Adrenal gland (tissue), 9 donors: ENCODE measurements at regions not wholly inside any gene's neighbourhood (a gene's known extent, or its start where the extent isn't known, plus 50 kb on each side); places are given as distances from the start of the nearest gene placed in this dataset.
"Not testable (repeated sequence)": the region's sequence is repeated elsewhere in the genome, so short reads cannot be mapped to it uniquely, and the experiment has no call there.

Experiments
- DNase-seq, 7 donors: peaks; one replicate each; pipeline ENCODE4 v3.0.0-alpha.2; 2019 to 2020
- H3K27ac ChIP-seq, 5 donors: fragments of 200-600 bp; sonication (generic) in 4 of 5; 1 replicate in 3 of 5; 2 replicates in 2 of 5; pipeline versions ENCODE4 v1.5.1 to v1.8.0; 2016 to 2020; ENCODE audit warnings: mild to moderate bottlenecking in 1 of 5
- H3K27me3 ChIP-seq: fragments of 200-600 bp; 2 replicates; pipeline ENCODE4 v1.8.0; 2021
- H3K36me3 ChIP-seq, 2 donors: fragments of 200-600 bp; replicated peaks in 1 of 2; 1 replicate in 1 of 2; 2 replicates in 1 of 2; pipeline versions ENCODE4 v1.5.1 to v1.8.0; 2018 to 2022
- H3K4me1 ChIP-seq, 2 donors: fragments of 200-600 bp; replicated peaks in 1 of 2; 1 replicate in 1 of 2; 2 replicates in 1 of 2; pipeline versions ENCODE4 v1.5.1 to v1.8.0; 2018 to 2021
- H3K4me3 ChIP-seq, 4 donors: fragments of 200-600 bp; sonication (generic) in 3 of 4; one replicate each; pipeline ENCODE4 v1.5.1; 2016 to 2018
- H3K9me3 ChIP-seq, 3 donors: fragments of 200-600 bp; sonication (generic) in 1 of 3; replicated peaks in 1 of 3; 1 replicate in 2 of 3; 2 replicates in 1 of 3; pipeline versions ENCODE4 v1.5.1 to v1.8.0; 2016 to 2021
- POLR2A ChIP-seq, 2 donors: fragments of 450-650 bp; IDR thresholded peaks; one replicate each; pipeline ENCODE4 v1.6.1; 2017; ENCODE audit warnings: antibody characterized with exemption in 2 of 2, mild to moderate bottlenecking in 2 of 2, moderate library complexity in 1 of 2
- WGBS, 4 donors: extraction: QIAGEN DNeasy Blood & Tissue Kit in 2 of 4; methylation state at CpG; one replicate each; pipeline versions ENCODE4 v1.1.5 to v1.1.7; 2013 to 2017; 5-methylcytosine and 5-hydroxymethylcytosine counted together
- intact Hi-C, 2 donors: fragments of 100-400 bp; cut with DNase I; formaldehyde crosslinking; loops; one replicate each; pipeline versions ENCODE4 v1.14.1 to v1.15.0; 2022 to 2023
- TF ChIP-seq, protein P1 (sequence below), 6 experiments: fragments of 450-650 bp in 4 of 6; fragments of 200-600 bp in 2 of 6; sonication (generic) in 1 of 6; IDR thresholded peaks; 1 replicate in 5 of 6; 2 replicates in 1 of 6; pipeline versions ENCODE4 v1.5.1 to v1.8.0; 2016 to 2021; ENCODE audit warnings: antibody characterized with exemption in 6 of 6, mild to moderate bottlenecking in 2 of 6, moderate library complexity in 1 of 6
- donor health status: healthy with polysubstance abuse.
- donor health status: Bipolar disorder and iron deficiency.
- donor health status: DM: yes; HTN: yes; CAD: no.
- donor health status: DM: no; HTN: no; CAD: no.
- donor health status: DM: no; HTN: no; CAD: no.

DNA sequence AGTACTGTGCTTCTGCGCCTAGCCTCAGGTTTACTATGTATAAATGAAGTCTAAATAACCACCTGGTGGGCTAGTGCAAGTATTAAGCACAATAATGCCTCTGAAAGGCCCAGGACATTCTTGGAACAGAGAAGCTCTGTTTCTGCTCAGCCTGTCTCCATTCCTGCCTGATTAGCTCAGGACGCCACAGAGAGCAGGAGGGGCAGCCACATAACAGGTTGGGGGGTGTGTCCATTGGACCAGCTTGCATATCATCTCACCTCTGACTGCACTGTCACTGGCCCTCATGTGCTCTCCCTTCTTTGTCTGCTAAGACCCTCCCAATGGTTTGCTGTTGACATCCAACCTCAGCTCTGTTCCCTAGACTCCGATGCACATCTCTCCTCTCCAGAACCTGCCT lies 52.8 kb upstream of the IKZF1 start:
- Histone ChIP-seq H3K4me3 (no peak overlapping the region), H3K27ac (no peak overlapping the region), H3K36me3 (no peaks in the 10 kb centered on the region), H3K27me3 (no peaks in the 10 kb centered on the region), H3K9me3 (peaks cover 0 to 5% (median 0%) of the 10 kb centered on the region in 3 donors), H3K4me1 (no peaks in the 10 kb centered on the region)
- no peak for DNase-seq
- WGBS, 4 donors = 76 to 81% (median 78%) methylated on average over 3 of the region's 3 CpGs
- intact Hi-C loops = no loop called here
- TF ChIP-seq, protein P1, sequence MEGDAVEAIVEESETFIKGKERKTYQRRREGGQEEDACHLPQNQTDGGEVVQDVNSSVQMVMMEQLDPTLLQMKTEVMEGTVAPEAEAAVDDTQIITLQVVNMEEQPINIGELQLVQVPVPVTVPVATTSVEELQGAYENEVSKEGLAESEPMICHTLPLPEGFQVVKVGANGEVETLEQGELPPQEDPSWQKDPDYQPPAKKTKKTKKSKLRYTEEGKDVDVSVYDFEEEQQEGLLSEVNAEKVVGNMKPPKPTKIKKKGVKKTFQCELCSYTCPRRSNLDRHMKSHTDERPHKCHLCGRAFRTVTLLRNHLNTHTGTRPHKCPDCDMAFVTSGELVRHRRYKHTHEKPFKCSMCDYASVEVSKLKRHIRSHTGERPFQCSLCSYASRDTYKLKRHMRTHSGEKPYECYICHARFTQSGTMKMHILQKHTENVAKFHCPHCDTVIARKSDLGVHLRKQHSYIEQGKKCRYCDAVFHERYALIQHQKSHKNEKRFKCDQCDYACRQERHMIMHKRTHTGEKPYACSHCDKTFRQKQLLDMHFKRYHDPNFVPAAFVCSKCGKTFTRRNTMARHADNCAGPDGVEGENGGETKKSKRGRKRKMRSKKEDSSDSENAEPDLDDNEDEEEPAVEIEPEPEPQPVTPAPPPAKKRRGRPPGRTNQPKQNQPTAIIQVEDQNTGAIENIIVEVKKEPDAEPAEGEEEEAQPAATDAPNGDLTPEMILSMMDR (IDR thresholded peaks at IDR 0.05) = no peak
- no peak for TF ChIP-seq POLR2A (IDR thresholded peaks at IDR 0.05)

DNA sequence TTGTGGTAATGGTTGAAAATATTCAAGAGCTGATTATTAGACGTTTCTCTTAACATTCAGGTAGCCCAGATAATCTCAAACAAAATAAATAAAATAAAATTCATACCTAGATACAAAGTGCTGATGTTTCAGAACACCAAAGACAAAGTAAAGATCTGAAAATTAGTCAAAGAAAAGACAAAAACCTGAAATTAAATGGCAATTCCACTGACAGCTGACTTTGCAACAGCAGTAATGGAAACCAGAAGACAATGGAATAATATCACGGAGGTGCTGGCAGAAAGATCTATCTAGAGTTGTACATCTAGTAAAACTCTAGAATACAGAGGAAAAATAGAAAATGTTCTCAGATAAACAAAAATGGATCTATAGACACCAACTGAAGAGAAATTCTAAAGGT lies 58.0 kb upstream of the IKZF1 start:
- H3K9me3 ChIP-seq = peaks cover 0 to 10% (median 0%) of the 10 kb centered on the region in 3 donors
- DNase-seq = no peak
- WGBS, 4 donors = 56 to 66% (median 64%) methylated on average over 2 of the region's 2 CpGs

DNA sequence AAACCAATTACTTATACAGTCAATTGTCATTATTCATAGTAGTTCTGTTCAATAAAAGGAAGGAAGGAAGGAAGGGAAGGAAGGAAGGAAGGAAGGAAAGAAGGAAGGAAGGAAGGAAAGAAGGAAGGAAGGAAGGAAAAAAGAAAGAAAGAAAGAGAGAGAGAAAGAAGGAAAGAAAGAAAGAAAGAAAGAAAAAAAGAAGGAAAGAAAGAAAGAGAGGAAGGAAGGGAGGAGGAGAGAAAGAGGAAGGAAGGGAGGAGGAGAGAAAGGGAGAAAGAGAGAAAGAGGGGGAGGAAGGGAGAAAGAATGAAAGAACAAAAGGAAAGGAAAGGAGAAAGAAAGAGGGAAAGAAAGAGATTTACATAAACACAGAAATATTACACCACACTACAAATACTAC lies 62.4 kb upstream of the IKZF1 start:
- H3K27ac ChIP-seq, H3K4me3 ChIP-seq, DNase-seq, H3K36me3 ChIP-seq, H3K9me3 ChIP-seq, H3K27me3 ChIP-seq, H3K4me1 ChIP-seq, intact Hi-C loops: not testable (repeated sequence)

More for the DNA sequence above, 58.0 kb upstream of the IKZF1 start:
- no peaks in the 10 kb centered on the region for H3K4me1 ChIP-seq
- no peak for TF ChIP-seq POLR2A (IDR thresholded peaks at IDR 0.05)
- TF ChIP-seq, protein P1 (IDR thresholded peaks at IDR 0.05) = no peak
- no peaks in the 10 kb centered on the region for H3K36me3 ChIP-seq
- no peaks in the 10 kb centered on the region for H3K27me3 ChIP-seq
- H3K4me3 ChIP-seq = no peak overlapping the region
- no peak overlapping the region for H3K27ac ChIP-seq
- intact Hi-C loops = no loop called here

DNA sequence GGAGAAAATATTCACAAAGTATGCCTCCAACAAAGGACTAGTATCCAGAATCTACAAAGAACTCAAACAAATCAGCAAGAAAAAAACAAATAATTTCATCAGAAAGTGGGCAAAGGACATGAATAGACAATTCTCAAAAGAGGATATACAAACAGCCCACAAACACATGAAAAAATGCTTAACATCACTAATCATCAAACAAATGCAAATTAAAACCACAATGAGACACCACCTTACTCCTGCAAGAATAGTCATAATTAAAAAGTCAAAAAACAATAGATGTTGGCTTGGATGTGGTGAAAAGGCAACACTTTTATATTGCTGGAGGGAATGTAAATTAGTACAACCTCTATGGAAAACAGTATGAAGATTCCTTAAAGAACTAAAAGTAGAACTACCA lies 63.8 kb upstream of the IKZF1 start:
- H3K27me3 ChIP-seq, intact Hi-C loops, H3K27ac ChIP-seq, DNase-seq, H3K9me3 ChIP-seq, H3K4me1 ChIP-seq, H3K36me3 ChIP-seq, H3K4me3 ChIP-seq: not testable (repeated sequence)

DNA sequence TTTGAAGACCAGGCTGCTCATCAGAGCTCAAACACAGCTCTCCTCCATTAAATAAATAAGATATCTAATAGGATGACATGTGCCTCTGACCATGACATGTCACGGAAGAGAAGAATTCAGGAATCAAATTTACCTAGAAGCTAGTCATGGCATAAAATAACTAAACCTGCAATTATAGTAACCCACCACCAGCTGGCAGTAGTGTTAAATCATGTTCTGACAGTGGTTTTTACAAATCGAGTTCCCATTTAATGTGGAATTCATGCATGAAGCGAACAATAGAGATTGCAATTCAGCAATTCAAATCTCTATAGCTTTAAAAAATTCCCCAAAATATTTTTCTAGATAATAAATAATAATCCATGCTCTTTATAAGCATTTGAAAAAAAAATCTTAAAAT lies 74.6 kb upstream of the IKZF1 start:
- H3K36me3 ChIP-seq = no peaks in the 10 kb centered on the region
- no peaks in the 10 kb centered on the region for H3K4me1 ChIP-seq
- intact Hi-C loops = no loop called here
- 74 to 79% (median 76%) methylated on average over 3 of the region's 3 CpGs for WGBS, 4 donors
- TF ChIP-seq, protein P1 (IDR thresholded peaks at IDR 0.05) = peak in 2 of 6 experiments; percentile 14 to 23
- TF ChIP-seq POLR2A (IDR thresholded peaks at IDR 0.05) = no peak
- no peak for DNase-seq
- no peaks in the 10 kb centered on the region for H3K9me3 ChIP-seq
- H3K27me3 ChIP-seq = no peaks in the 10 kb centered on the region
- no peak overlapping the region for H3K4me3 ChIP-seq
- H3K27ac ChIP-seq = no peak overlapping the region
